SH-SY5Y (cell line): ENCODE measurements at regions not wholly inside any gene's neighbourhood (a gene's known extent, or its start where the extent isn't known, plus 50 kb on each side); places are given as distances from the start of the nearest gene placed in this dataset.

Experiments
- GATA2 ChIP-seq: IDR thresholded peaks from 2 replicates; pipeline ENCODE4 v1.6.1; 2011; ENCODE audit warnings: mild to moderate bottlenecking, low read depth, low read length
- GATA3 ChIP-seq: IDR thresholded peaks from 2 replicates; pipeline ENCODE4 v1.6.1; 2011; ENCODE audit warnings: low read depth, mild to moderate bottlenecking, low read length, moderate library complexity

DNA sequence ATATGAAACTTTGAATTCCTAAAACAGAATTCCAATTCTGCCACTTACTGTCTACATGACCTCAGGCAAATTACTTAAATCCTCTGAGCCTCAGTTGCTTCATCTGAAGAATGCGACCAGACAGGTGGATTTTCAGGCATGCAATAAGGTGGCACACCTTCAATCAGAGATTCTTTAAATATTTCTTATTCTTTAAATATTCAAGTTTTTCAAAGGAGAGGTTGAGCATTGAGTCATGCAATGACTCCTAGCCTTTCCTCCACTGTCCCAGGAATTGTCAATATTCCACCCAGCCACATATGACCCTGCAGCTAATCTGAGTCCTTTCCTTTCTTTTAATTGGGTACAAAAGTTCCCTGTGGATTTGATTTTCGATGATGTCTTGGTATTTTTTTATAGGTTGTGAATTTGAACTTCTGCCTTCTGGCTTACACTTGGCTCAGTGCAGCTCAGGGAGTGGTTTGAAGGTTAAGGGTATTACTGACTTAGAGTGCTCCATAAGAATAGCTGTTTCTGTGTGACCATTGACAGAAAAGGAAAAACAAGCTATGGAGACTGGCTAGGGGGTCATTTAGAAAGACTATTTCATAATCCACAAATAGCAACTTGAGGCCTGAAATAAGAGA is 52.2 kb upstream of the PRDX6 start:
- no peak for TF ChIP-seq GATA3
- no peak for TF ChIP-seq GATA2
